HG03066 (cell line): ENCODE measurements at regions not wholly inside any gene's neighbourhood (a gene's known extent, or its start where the extent isn't known, plus 50 kb on each side); places are given as distances from the start of the nearest gene placed in this dataset.

Experiments used
- ATAC-seq: cut with Tn5 transposase; IDR thresholded peaks from one replicate; pipeline ENCODE4 v1.9.1; 2021; ENCODE audit warnings: low read depth; ENCODE audit not compliant: unreplicated experiment

DNA sequence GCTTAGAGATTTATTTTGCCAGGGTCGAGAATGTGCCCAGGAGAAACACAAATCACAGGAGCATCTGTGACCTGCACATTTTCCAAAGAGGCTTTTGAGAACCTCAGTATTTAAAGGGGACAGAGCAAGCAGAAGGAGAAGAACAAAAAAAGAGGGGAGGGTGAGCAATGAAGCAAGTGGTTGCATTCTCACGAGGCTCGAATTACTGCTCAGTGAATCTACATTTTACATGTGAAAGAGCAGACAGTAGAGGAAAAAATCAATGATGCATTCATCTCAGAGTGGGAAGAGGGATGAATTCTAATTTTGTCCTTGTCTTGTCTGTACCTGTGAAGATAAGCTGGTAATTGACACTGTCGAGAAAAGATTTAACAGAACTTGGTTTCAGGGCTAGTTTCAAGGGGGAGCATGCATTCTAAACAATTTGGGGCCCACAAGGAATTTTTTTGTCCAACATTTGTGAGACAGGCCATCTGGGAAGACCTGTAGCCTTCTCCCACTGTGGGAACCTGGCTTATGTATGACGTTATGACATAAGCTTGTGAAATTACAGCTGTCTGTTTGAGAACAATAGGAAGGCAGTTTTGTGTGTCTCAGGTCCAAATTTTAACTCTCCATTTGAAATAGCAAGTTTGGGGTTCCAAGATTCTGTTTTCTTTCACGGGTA is 855.1 kb downstream of the SLITRK5 start:
- ATAC-seq: no peak

DNA sequence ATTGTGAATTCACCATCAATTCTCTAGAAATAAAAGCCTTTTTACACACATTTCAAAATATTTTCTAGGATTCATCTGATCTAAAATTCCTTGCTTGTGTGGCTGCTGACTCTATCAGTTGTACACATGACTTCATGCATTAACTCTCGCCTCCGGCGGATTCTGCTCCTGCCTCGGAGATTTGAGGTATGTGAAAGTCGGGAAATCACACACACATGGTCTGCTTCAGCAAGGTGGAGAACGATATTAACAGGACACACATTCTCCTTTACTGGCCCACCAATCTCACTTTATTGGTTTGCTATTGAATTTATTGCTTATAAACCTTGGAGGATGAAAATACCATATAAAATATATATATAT is 855.7 kb downstream of the SLITRK5 start:
- ATAC-seq: no peak

DNA sequence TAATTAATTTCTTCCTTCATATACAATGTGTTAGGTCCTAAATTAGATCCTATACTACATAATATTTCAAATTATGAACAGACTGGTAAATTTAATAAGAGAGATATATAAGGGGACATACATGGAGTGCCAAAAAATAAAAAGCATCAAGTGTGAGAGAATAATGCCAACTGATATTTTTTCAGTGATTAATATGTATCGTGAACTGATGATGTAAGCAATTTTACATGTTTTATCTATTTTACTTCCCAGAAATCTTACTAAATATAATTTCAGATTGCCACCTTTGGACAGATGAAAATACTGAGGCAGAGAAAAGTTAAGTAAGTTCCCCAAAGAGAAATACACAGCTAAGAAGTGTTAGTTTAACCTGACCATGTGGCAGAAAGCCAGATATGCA is 870.8 kb downstream of the SLITRK5 start:
- ATAC-seq: no peak

DNA sequence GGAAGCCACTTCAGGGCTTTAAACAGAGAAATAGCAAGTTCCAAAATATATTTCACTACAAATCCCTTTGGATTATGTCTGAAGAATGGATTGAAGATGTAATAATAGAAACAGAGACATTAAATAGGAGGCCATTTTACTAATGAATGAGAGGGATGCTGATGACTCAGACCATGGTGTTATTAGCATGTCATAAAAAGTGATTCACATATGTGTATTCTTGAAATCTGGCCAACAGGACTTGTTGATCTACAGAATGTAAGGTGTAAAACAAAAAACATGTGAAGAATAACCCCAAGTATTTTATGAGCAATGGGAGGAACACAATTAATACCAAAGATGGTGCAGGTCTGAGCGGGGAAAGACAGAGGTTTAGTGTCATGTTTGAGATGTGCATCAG is 873.7 kb downstream of the SLITRK5 start:
- ATAC-seq: no peak

DNA sequence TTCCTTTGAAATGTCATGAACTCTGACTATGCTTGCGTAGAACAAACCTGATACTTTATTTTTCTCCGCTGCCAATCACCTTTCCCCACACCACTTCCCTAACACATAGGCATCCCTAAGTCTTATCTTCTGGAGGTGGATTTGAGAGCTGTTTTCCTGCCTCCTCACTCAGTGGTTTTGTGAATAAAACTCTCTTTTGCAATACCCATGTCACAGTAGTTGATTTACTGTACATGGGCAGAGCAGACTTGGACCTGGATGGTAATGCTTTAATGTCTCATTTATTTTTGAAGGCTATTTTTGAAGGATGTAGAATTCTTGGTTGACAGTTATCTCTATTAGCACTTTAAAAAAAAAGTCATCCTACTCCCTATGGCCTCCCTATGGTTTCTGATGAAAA is 881.8 kb downstream of the SLITRK5 start:
- no peak for ATAC-seq

DNA sequence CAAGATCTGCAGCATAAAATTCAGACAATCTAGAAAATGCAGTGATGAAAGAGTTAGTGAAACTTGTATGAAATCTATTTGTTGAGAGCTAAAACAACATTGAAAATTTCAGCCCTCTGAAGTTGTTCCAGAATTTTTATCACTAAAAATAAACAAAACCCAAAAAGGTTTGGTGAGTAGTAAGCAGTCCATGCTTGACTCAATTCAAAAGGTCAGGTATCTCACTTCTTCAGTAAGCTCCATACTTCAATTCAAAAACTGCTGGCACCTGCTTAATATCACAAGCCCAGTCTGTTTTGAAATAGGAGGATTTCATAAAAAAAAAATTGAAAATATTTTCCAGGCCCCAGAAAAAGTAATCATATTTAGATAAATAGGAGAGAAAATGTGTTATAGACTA is 894.4 kb downstream of the SLITRK5 start:
- no peak for ATAC-seq

DNA sequence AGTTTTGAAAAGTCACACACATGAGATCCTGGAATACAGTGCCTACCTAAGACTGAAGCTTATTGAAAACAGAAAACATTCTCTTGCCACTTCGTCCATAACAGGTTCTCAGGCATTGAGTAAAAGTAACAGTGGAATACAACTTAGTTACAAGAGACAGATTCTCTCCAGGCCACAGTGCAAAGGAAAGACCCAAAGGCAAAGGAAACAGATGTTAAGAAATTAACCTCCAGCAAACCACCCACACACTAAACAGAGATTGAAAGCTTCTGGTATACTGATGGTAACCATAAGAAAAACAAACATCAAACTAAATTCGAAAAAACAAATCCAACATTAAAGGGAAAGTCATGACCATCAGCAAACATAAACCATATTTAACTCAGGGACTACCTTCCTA is 914.7 kb downstream of the SLITRK5 start:
- no peak for ATAC-seq

DNA sequence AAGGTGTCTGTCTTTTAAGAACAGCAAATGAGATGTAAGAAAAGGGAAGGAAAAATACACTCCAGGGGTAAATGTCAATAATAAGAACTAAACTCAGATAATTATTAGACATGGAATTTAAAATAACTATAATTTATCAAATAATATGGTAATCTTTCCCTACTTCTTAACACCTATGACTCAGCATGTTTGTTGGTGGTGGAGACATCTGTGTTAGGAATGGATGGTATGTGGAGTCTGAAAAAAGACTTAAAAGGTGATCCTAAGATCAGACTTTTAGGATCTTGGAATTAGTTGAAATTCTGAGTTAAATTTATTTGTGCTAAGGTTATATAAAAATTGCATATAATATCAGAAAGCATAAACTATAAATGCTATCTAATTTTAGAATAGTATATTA is 915.1 kb downstream of the SLITRK5 start:
- ATAC-seq: no peak

DNA sequence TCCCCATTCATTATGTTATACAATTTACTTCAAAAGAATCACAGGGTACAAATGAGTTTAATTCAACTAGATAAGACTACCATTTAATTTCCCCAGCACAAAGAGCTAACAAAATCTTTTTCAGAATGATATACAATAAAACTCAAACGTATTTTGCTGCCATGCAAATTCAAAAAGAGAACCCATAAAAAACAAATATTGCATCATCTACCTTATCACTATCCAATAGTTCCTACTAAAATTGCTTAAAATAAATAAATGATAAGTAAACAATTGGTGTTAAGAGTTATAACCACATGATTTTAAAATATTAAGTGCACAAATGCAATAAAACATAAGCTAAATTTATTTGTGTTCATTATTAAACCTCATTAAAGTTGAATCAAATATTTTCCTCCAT is 919.4 kb downstream of the SLITRK5 start:
- no peak for ATAC-seq

DNA sequence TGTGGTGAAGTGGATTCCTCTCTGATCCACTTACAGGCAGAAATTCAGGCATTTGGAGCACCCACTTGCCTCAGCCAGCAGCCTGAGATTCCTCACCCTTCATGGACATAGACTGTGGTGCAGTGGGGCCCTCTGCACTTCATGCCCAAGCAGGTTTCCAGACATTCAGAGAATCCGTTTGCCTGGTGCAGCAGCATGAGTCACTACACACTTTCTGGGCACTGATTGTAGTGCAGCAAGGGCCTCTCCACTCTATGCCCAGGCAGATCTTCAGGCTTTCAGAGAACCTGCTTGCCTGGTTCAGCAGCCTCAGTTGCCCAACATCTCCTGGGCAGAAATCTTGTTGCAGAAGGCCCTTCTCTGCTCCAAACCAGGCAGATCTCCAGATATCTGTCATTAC is 920.9 kb downstream of the SLITRK5 start:
- no peak for ATAC-seq

DNA sequence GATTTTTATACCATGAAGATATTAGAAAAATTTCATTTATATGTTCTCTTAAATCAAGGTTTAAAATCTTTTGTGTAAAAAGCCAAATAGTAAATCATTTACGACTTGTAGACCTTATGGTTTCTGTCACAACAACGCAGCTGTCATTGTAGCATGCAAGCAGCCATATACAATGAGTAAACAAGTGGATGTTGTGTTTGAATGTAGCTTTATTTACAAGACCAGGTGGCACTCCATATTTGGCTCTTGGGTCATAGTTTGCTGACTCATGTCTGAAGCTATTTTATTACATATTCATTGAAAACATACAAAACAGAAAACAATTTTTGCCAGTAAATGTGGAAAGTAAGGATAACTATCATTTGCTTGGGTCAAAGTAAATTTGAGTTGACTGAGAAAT is 930.8 kb downstream of the SLITRK5 start:
- no peak for ATAC-seq

DNA sequence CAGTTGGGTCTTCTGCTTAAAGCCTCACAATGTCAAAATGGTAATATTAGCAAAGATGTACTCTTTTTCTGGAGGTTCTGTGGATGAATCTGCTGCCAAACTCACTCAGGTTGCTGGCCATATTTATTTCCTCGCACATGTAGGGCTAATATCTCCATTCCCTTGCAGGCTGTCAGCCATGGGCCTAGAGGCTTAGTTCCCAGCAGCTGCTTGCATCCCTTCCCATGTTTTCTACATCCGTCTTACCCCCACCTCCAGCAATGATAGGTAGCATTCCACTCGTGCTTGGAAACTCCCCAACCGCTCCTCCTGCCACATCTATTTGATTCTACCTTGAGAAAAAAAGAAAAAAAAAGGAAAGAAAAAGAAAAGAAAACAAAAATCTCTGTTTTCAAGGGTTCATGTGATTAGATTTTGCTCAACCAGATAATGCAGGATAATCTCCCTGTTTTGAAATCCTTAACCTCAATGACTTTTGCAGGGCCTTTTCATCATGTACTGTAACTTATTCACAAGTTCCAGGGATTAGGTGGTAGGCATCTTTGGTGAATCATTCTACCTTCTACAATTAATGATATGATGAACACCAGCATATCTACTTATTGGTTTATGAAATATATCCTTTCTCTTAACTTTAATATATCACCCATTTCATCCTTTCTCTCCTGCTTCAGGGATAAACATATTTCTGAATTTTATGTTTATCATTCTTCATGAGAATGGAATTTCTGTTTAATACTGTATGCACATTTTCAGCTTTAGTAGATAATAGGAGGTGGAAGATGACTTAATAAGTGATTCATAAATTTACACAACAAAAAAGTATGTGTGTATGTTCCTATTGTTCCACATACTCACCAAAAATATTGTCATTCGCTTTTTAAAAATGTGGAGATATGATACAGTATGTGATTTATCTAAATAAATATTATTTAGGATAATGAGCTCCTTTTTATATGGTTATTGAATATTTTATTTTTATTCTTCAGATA is 931.9 kb downstream of the SLITRK5 start:
- ATAC-seq: no peak

DNA sequence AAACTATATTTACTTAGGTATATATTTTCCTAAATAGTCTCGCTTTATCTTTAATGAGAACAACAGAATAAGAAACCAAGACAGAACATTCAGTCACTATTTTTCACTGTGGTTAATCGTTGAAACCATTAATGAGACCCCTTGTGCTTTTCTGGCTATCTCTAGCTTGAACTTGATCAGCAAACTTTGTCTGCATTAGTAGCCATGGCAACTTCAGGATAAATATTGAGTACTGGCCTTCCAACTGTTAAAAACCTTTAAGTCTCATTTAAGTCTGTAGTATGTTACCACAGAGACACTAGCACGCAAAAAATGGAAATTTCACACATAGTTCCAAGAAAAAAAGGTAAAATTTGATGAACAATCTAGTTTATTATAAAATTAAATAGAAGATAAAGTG is 946.0 kb downstream of the SLITRK5 start:
- no peak for ATAC-seq

DNA sequence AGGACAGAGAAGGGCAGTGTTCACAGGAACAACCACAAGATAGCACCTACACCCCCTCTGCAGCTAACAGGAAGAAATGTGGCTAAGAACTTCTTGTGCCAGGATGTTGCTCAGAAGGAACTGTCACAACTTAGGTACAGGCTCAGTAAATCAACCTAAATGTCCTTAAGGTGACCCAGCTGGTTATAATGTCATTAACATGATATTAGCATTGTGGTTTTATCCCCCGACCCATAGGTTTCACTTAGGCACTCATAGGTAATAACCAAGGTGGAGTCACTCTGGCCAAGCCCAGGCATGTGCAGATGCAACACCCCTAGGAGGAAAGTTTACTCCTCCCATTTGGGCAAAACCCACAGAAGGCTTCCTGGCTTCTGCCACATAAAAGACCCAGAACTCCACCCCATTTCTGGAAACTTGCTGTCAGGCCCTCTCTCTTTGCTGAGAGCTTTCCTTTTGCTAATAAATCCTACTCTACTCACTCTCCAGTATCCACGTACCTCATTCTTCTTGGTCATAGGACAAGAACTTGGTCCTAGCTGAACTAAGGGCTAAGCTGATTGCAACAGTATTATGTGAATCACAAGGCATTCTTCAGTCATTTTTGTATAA is 951.3 kb downstream of the SLITRK5 start:
- no peak for ATAC-seq

DNA sequence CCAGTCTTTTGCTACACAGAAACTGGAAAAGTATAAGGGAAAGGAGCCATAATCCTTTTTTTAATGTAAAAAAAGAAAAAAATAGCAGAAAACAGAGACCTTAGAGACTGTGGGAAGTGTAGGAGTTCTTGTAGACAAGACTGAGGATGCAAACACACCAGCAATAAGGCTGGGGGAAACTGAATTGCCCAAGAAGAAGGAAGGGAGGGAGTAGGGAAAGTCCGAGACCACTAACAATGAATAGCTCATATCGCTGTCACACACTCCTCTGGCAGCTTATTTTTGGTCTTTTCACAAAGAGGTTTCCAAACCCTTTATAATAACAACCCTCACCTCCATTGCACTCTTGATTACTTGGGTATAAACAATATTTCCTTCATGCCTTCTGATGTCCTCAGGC is 952.0 kb downstream of the SLITRK5 start:
- no peak for ATAC-seq

DNA sequence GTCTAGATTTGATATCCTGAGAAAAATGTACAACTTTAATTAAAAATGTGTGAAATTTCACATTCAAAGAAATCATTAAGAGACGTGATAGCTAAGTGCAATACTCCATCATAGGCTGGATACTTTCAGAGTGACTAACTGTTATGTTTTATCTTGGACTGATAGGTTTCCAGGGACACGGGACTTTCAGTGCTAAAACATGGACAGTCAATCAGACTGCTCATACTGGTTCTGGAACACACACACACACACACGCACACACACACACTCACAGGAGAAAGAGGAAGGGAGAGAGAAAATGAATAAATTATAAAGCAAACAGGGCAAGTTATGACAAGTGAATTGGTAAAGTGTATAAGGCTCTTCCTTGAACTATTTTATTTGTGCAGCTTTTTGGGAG is 955.9 kb downstream of the SLITRK5 start:
- ATAC-seq: no peak

DNA sequence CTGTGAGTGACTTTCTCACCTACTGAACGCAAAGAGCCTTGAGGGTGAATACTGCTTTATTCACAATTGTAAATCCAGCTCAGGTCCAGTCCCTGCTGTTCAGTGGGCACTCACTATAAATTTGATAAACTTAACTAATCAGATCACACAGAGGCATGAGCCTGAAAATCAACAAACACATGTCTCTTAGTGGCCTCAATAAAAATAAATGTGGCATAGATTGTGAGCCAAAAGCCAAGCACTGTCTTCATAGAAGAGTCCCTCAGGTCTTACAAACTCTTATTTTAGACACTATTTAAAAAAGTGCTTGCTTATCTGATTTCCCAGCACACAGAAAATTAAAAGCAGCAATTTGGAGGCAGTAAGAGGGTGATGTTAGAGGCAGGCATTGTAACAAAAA is 957.7 kb downstream of the SLITRK5 start:
- no peak for ATAC-seq

DNA sequence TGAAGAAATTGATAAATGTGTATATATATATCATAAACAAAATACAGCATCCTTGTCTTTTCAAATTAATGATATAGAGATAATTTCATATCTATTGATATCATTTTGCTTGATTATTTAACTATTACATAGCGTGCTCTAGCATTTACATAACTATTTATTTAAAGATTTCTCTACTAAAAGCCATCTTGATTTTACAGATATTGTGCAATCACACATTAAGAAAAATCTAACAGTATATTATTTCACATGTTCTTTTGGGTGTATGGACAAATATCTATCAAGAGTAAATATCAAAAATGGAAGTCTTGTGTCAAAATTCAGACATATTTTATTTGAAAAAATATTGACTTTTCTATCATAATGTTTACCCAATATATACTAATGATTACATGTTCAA is 966.8 kb downstream of the SLITRK5 start:
- ATAC-seq: no peak

DNA sequence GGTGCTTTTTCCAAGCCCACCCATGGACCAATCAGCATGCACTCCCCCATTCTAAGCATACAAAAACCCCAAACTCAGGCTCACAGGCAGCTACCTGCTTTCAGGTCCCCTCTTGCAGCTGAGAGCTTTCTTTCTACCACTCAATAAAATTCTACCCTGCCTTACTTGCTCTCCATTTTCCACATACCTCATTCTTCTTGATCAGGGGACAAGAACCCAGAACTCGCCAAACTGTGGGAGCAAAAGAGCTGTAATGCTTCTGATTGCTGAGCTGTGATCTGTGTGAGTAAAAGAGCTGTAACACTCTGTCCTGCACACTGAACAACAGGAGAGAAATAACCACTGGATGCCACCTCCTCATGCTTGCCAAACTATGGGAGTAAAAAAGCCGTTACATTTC is 972.1 kb downstream of the SLITRK5 start:
- no peak for ATAC-seq

DNA sequence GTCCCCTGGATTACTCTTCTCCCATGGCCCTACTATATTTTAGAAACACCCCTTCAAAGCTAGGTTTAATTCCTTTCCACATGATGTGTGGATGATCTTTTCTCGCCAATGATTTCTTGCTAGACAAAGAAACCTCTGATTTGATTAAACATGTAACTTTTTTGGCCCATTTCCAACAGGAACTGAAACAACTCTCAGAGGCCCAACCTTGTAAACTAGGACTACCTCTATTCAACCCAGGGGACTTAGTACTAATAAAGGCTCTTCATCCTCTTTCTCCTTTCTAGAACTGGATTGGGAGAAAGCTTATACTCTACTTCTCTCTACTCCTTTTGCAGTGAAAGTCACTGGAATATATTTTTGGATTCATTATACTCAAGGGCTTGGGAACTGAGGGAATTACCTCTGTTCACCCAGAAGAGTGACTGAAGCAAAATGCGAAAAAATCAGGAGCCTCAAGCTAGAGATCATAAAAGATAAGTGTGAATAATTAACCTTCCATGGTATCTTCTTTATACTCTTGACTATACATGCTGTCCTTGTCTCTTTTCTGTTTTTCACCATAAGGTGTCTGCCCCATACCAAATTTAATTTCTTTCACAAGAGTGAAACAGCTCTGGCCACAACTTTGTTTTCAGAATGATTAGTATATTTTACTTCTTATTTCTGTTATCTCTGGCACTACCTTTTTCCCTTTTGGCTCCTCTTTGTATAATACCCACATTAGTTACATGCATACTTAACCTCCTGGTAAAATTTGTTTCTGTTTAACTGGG is 977.6 kb downstream of the SLITRK5 start:
- ATAC-seq: no peak

DNA sequence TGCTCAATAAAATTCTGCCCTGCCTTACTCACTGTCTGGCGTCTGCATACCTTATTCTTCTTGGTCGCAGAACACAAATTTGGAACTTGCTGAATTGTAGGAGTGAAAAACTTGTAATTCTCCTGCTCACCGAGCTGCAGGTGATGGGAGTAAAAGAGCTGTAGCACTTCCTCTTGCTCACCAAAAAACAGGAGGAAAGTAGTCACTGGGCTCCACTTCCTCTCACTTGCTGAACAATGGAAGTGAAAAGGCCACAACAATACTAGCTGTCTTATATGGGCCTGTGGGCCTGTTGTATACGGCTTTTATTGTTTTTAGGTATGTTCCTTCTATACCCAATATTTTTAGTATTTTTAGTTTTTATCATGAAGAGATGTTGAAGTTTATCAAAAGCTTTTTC is 978.7 kb downstream of the SLITRK5 start:
- no peak for ATAC-seq
